Suprapubic skin (tissue), 3 donors: ENCODE measurements at regions not wholly inside any gene's neighbourhood (a gene's known extent, or its start where the extent isn't known, plus 50 kb on each side); places are given as distances from the start of the nearest gene placed in this dataset.

Source experiments
- CTCF ChIP-seq, 2 donors: fragments of 200-600 bp in 1 of 2; fragments of 450-650 bp in 1 of 2; sonication (generic) in 1 of 2; IDR thresholded peaks; one replicate each; pipeline ENCODE4 v1.5.1; 2016 to 2019; ENCODE audit warnings: antibody characterized with exemption in 2 of 2, mild to moderate bottlenecking in 1 of 2, moderate library complexity in 1 of 2
- POLR2A ChIP-seq, 2 donors: fragments of 450-650 bp; IDR thresholded peaks; one replicate each; pipeline ENCODE4 v1.6.1; 2017; ENCODE audit warnings: antibody characterized with exemption in 2 of 2, mild to moderate bottlenecking in 2 of 2, moderate library complexity in 2 of 2

DNA sequence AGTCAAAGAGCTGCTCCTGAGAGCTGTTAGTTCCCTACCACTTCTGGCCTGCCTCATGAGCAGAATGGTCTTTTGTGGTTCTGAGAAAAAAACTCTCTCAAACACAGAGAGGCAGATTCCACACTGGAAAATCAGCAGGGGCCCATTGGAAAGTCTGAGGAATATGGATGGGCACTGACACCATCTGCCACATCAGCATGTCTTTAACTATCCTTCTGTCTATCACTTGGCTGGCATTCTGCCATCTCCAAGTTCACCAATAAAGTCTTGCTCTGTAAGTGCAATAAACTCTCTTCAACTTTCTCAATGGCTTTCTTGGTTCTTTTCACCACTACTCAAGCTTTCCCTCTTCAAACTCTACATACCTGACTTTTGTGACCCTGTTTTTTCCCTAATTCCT lies 101.3 kb upstream of the GALNT15 start:
- TF ChIP-seq CTCF (IDR thresholded peaks at IDR 0.05) (no peak), POLR2A (IDR thresholded peaks at IDR 0.05) (no peak)
